ENCODE measurements at regions not wholly inside any gene's neighbourhood (a gene's known extent, or its start where the extent isn't known, plus 50 kb on each side); places are given as distances from the start of the nearest gene placed in this dataset.

GRCh38 chr9:2958219-2958618 lies 114.3 kb upstream of the PUM3 start:
- Mint-ChIP-seq H3K9me3 (no peaks in the 10 kb centered on the region), H3K27me3 (peaks cover 5% of the 10 kb centered on the region), H3K4me1 (no peaks in the 10 kb centered on the region), H3K36me3 (no peaks in the 10 kb centered on the region), H3K27ac (no peak overlapping the region), H3K4me3 (no peak overlapping the region)
- DNase-seq (no peak), ATAC-seq (ENCODE audit: low read depth) (no peak)
- POLR2A ChIA-PET = no interaction called here

DNA sequence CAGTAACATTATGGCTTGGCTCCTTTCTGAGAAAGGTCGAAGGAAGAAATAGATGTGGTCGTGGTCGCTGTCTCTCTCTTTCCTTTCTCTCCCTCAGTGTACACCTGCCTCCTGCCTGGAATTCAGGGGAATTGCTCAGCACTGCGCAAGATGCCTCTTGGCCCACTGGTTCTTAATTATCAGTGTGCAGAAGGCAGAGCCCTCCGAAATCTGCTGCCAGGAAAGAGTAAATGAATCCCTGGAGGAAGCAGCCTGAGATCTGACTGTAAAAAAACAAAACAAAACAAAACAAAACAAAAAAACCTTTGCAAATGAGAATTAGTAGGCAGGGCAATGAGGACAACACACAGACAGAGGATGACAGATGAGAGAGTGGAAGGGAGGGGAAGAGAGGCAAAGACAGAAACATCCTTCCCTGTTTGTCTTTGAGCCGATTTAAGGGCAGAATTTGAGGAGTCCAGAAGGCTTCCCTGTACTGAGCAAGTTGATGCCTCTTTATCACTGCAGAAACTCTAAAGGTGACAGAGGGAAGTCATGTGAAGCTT lies 113.8 kb upstream of the PUM3 start:
- no peak for DNase-seq
- ATAC-seq (ENCODE audit: low read depth) = no peak
- POLR2A ChIA-PET = no interaction called here
- Mint-ChIP-seq H3K36me3 (no peaks in the 10 kb centered on the region), H3K4me1 (no peaks in the 10 kb centered on the region), H3K27me3 (peaks cover 5% of the 10 kb centered on the region), H3K9me3 (no peaks in the 10 kb centered on the region), H3K4me3 (no peak overlapping the region), H3K27ac (no peak overlapping the region)

DNA sequence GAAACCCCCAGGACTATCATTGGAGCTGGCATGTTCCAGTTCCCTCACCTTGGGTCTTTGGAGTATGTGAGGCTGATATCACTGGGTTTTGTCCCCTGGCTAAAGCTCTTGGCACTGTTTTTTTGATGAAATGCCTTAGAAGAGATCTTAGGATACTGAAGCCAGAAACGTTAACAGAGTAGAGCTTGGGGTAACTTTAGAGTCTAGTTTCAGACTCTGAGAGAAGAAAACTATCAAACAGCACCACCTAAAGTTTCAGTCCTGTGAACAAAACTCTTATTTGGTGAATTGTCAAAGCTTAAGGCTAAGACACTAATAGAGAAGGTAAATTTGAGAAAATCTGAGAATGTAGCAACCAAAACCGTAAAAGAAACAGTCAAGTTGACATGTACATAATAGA lies 111.7 kb upstream of the PUM3 start:
- no peaks in the 10 kb centered on the region for H3K36me3 Mint-ChIP-seq
- H3K4me3 Mint-ChIP-seq = no peak overlapping the region
- DNase-seq (no peak), ATAC-seq (ENCODE audit: low read depth) (no peak)
- H3K27me3 Mint-ChIP-seq = peaks cover 5% of the 10 kb centered on the region
- POLR2A ChIA-PET = no interaction called here
- no peak overlapping the region for H3K27ac Mint-ChIP-seq
- no peaks in the 10 kb centered on the region for H3K4me1 Mint-ChIP-seq
- no peaks in the 10 kb centered on the region for H3K9me3 Mint-ChIP-seq

DNA sequence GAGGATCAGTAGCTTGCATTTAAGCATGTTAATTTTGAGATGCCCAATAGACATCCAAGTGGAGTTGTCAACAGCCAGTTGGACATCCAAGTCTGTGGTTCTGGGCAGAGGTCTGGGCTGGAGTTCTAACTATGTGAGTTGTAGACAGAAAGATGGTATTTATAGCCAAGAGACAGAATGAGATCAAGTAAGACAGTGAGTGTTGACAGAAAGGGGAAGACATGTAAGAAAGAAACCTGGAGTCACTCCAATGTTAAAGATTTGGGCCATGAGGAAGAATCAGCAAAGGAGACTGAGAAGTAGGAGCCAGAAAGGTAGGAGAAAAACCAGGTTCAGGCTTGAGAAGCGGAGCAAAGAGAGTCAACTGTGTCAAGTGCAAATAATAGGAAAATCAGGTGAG lies 95.5 kb upstream of the PUM3 start:
- H3K36me3 Mint-ChIP-seq = no peaks in the 10 kb centered on the region
- no peak for ATAC-seq (ENCODE audit: low read depth)
- H3K4me1 Mint-ChIP-seq = no peaks in the 10 kb centered on the region
- no peak overlapping the region for H3K4me3 Mint-ChIP-seq
- no peak for DNase-seq
- H3K9me3 Mint-ChIP-seq = no peaks in the 10 kb centered on the region
- POLR2A ChIA-PET = no interaction called here
- no peaks in the 10 kb centered on the region for H3K27me3 Mint-ChIP-seq
- H3K27ac Mint-ChIP-seq = no peak overlapping the region

DNA sequence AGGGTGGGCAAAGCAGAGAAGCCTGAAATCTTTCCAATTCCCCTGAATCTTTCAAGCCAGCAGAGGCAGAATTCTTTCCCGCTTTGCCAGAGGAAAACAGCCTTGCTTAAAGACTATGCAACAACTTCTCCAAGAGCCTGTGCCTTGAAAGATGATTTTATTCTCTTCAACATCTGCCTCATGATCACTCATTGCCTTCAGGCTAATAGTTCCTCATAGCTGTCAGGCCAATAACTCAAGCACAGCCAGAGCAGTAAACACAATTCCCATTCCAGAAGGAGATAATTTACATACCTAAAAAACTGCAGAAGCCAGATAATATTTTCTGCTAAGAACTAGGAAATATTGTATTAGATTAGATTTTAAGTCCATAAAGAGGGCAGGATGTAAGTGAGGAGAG lies 92.3 kb upstream of the PUM3 start:
- Mint-ChIP-seq H3K27me3 (no peaks in the 10 kb centered on the region), H3K9me3 (peaks cover 2% of the 10 kb centered on the region), H3K27ac (no peak overlapping the region), H3K4me1 (no peaks in the 10 kb centered on the region), H3K36me3 (no peaks in the 10 kb centered on the region), H3K4me3 (no peak overlapping the region)
- DNase-seq (no peak), ATAC-seq (ENCODE audit: low read depth) (no peak)
- POLR2A ChIA-PET = no interaction called here

DNA sequence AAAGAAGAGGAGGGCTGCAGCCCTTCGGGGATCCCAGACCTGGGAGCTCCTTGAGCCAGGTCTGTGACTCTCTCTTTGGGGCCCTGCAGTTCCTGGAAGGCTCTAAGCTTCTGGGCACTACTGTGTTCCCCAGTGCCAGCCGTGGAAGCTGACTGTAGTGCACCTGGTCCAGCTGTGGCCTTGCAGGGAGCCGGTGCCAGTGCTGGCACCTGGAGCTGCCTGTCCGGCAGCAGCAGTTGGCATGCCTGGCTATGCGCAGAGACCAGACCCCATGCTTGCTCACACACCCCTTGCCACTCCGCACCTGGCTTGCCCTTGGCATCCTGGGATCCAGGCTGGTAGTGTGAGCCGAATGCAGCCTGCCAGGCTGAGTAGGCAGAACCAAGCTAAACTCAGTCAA lies 91.0 kb upstream of the PUM3 start:
- DNase-seq (no peak), ATAC-seq (ENCODE audit: low read depth) (no peak)
- Mint-ChIP-seq H3K4me3 (no peak overlapping the region), H3K27me3 (no peaks in the 10 kb centered on the region), H3K9me3 (peaks cover 2% of the 10 kb centered on the region), H3K36me3 (no peaks in the 10 kb centered on the region), H3K4me1 (no peaks in the 10 kb centered on the region), H3K27ac (no peak overlapping the region)
- POLR2A ChIA-PET = no interaction called here

- Mint-ChIP-seq H3K4me3 (no peak overlapping the region), H3K36me3 (no peaks in the 10 kb centered on the region), H3K9me3 (peaks cover 2% of the 10 kb centered on the region), H3K27ac (no peak overlapping the region), H3K27me3 (no peaks in the 10 kb centered on the region), H3K4me1 (no peaks in the 10 kb centered on the region)
- POLR2A ChIA-PET = no interaction called here
- ATAC-seq (ENCODE audit: low read depth) (no peak), DNase-seq (no peak)
Observed at GRCh38 chr9:2934241-2934650, 90.4 kb upstream of the PUM3 start.

GRCh38 chr9:2933165-2934095 lies 89.5 kb upstream of the PUM3 start:
- DNase-seq = no peak
- ATAC-seq (ENCODE audit: low read depth) = no peak
- POLR2A ChIA-PET = no interaction called here
- no peak overlapping the region for H3K27ac Mint-ChIP-seq
- no peaks in the 10 kb centered on the region for H3K36me3 Mint-ChIP-seq
- H3K9me3 Mint-ChIP-seq = peaks cover 2% of the 10 kb centered on the region
- no peaks in the 10 kb centered on the region for H3K4me1 Mint-ChIP-seq
- H3K4me3 Mint-ChIP-seq = no peak overlapping the region
- no peaks in the 10 kb centered on the region for H3K27me3 Mint-ChIP-seq

DNA sequence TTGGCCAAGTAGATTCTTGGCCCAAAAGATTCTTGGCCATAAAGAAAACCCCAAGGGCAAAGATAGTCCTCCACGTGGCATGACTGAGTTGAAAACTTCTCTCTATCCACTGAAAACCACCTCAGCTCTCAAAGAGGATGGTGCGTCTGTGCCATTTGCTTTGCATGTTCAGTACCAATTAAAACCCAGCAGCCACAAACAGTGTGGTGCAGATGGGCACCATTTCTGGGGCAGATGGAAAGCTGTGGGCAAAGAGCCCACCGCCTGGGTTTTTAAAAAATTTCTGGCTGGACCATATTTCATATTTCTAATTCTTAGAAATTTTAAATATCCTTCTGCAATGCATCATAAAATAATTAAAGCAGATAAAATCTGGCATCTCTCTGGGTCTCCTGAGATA lies 84.5 kb upstream of the PUM3 start:
- POLR2A ChIA-PET = no interaction called here
- Mint-ChIP-seq H3K9me3 (peaks cover 3% of the 10 kb centered on the region), H3K4me1 (no peaks in the 10 kb centered on the region), H3K4me3 (no peak overlapping the region), H3K27me3 (peaks cover 2% of the 10 kb centered on the region), H3K36me3 (no peaks in the 10 kb centered on the region), H3K27ac (no peak overlapping the region)
- ATAC-seq (ENCODE audit: low read depth) (no peak), DNase-seq (no peak)

- ATAC-seq (ENCODE audit: low read depth) = no peak
- peaks cover 1% of the 10 kb centered on the region for H3K9me3 Mint-ChIP-seq
- H3K4me1 Mint-ChIP-seq = no peaks in the 10 kb centered on the region
- H3K4me3 Mint-ChIP-seq = no peak overlapping the region
- DNase-seq = no peak
- H3K27ac Mint-ChIP-seq = no peak overlapping the region
- POLR2A ChIA-PET = no interaction called here
- H3K27me3 Mint-ChIP-seq = peaks cover 2% of the 10 kb centered on the region
- H3K36me3 Mint-ChIP-seq = no peaks in the 10 kb centered on the region
Observed at GRCh38 chr9:2925016-2925415, 81.1 kb upstream of the PUM3 start.

- Mint-ChIP-seq H3K27me3 (peaks cover 2% of the 10 kb centered on the region), H3K4me1 (no peaks in the 10 kb centered on the region), H3K4me3 (no peak overlapping the region), H3K9me3 (peaks cover 1% of the 10 kb centered on the region), H3K36me3 (no peaks in the 10 kb centered on the region), H3K27ac (no peak overlapping the region)
- POLR2A ChIA-PET = no interaction called here
- DNase-seq (no peak), ATAC-seq (ENCODE audit: low read depth) (no peak)
Observed at GRCh38 chr9:2924380-2924768, 80.5 kb upstream of the PUM3 start.

- Mint-ChIP-seq H3K4me1 (no peaks in the 10 kb centered on the region), H3K9me3 (peaks cover 1% of the 10 kb centered on the region), H3K36me3 (no peaks in the 10 kb centered on the region), H3K27ac (no peak overlapping the region), H3K4me3 (no peak overlapping the region), H3K27me3 (peaks cover 2% of the 10 kb centered on the region)
- POLR2A ChIA-PET = no interaction called here
- DNase-seq = no peak
- ATAC-seq (ENCODE audit: low read depth) = no peak
Observed at GRCh38 chr9:2923766-2924379, 80.0 kb upstream of the PUM3 start.

GRCh38 chr9:2919347-2919746 lies 75.5 kb upstream of the PUM3 start:
- POLR2A ChIA-PET = no interaction called here
- no peak for ATAC-seq (ENCODE audit: low read depth)
- H3K27ac Mint-ChIP-seq = no peak overlapping the region
- H3K27me3 Mint-ChIP-seq = no peaks in the 10 kb centered on the region
- H3K36me3 Mint-ChIP-seq = no peaks in the 10 kb centered on the region
- no peak for DNase-seq
- H3K9me3 Mint-ChIP-seq = no peaks in the 10 kb centered on the region
- no peaks in the 10 kb centered on the region for H3K4me1 Mint-ChIP-seq
- no peak overlapping the region for H3K4me3 Mint-ChIP-seq

DNA sequence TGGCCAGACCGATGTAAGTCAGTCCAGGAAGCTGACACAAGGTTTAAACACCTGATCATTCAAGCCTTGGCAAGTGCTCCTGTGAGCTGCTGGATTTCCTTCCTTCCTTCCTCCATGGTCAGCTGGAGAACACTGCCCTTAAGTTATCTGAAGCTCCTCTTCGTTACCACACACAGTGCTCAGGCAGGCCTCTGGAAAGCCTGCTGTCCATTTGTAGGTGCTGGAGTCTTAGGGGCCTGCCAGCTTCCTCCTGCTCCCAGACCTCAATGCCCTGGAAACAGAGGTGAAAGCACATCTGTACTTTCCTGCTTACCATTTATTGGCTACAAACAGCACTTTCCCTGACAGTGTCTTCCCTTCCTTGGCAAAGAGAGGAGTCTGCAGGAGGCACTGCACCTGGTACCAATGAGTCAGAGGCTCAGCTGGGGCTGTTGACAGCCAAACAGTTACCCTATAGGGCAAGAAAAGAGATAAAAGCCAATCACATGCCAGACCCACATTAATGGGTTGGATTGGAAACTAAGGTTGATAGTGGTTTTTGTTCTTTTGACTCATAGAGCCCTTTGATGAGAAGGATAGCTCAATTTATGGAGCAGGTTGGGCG lies 72.6 kb upstream of the PUM3 start:
- Mint-ChIP-seq H3K36me3 (no peaks in the 10 kb centered on the region), H3K4me1 (no peaks in the 10 kb centered on the region), H3K4me3 (no peak overlapping the region), H3K9me3 (no peaks in the 10 kb centered on the region), H3K27ac (no peak overlapping the region), H3K27me3 (no peaks in the 10 kb centered on the region)
- POLR2A ChIA-PET = no interaction called here
- ATAC-seq (ENCODE audit: low read depth) = no peak
- DNase-seq = no peak

All from activated naive CD8-positive, alpha-beta T cell treated with anti-CD3 and anti-CD28 coated beads, Interleukin-2, amount 10 ng/mL, durations not matched to agents 7 days and 5 days (primary cell).